Neural cell (in vitro differentiated cells): ENCODE measurements at regions not wholly inside any gene's neighbourhood (a gene's known extent, or its start where the extent isn't known, plus 50 kb on each side); places are given as distances from the start of the nearest gene placed in this dataset.

Experiments
- H2AFZ ChIP-seq: fragments of 200-600, 300-800 bp; sonication (generic), shearing (Covaris generic); 2 replicates; pipeline ENCODE4 v1.6.0; 2014; ENCODE audit warnings: low read depth, mild to moderate bottlenecking, antibody characterized with exemption, low read length, moderate library complexity
- H3F3A ChIP-seq: fragments of 200-600 bp; shearing (Covaris generic); 2 replicates; pipeline ENCODE4 v1.6.1; 2016; ENCODE audit warnings: mild to moderate bottlenecking, moderate library complexity, mixed read lengths, antibody characterized with exemption, low read length; ENCODE audit not compliant: insufficient read depth, poor library complexity, severe bottlenecking
- H3K27ac ChIP-seq: fragments of 200-600, 300-800 bp; sonication (generic), shearing (Covaris generic); 2 replicates; pipeline ENCODE4 v1.5.1; 2014; ENCODE audit warnings: mild to moderate bottlenecking, low read length, moderate library complexity
- H3K27me3 ChIP-seq: fragments of 300-800, 200-600 bp; sonication (generic), shearing (Covaris generic); 2 replicates; pipeline ENCODE4 v1.6.0; 2014; ENCODE audit warnings: mild to moderate bottlenecking, low read depth, low read length, moderate library complexity; ENCODE audit not compliant: insufficient read depth
- H3K36me3 ChIP-seq: fragments of 300-800, 200-600 bp; sonication (generic), shearing (Covaris generic); 2 replicates; pipeline ENCODE4 v1.5.1; 2014; ENCODE audit warnings: mild to moderate bottlenecking, antibody characterized with exemption, low read length, moderate library complexity; ENCODE audit not compliant: insufficient read depth
- H3K4me2 ChIP-seq: fragments of 300-800, 200-600 bp; sonication (generic), shearing (Covaris generic); 2 replicates; pipeline ENCODE4 v1.6.0; 2014; ENCODE audit warnings: mild to moderate bottlenecking, low read length
- H3K4me3 ChIP-seq: fragments of 300-800, 200-600 bp; sonication (generic), shearing (Covaris generic); 2 replicates; pipeline ENCODE4 v1.5.1; 2014; ENCODE audit warnings: mild to moderate bottlenecking, low read length, moderate library complexity
- H3K79me2 ChIP-seq: fragments of 200-600 bp; shearing (Covaris generic); replicated peaks from 2 replicates; pipeline ENCODE4 v1.6.0; 2014; ENCODE audit warnings: mild to moderate bottlenecking, low read length, moderate library complexity; ENCODE audit not compliant: insufficient read depth
- H3K9ac ChIP-seq: fragments of 300-800, 200-600 bp; sonication (generic), shearing (Covaris generic); 2 replicates; pipeline ENCODE4 v1.6.1; 2016; ENCODE audit warnings: mild to moderate bottlenecking, low read length, mixed read lengths
- H3K9me2 ChIP-seq: fragments of 200-600 bp; shearing (Covaris generic); 2 replicates; pipeline ENCODE4 v1.6.1; 2016; ENCODE audit warnings: mild to moderate bottlenecking, low read length, mixed read lengths; ENCODE audit not compliant: insufficient read depth
- H3K9me3 ChIP-seq: fragments of 200-600, 300-800 bp; sonication (generic), shearing (Covaris generic); 2 replicates; pipeline ENCODE4 v1.6.1; 2016; ENCODE audit warnings: mild to moderate bottlenecking, mixed run types, low read length, moderate library complexity, mixed read lengths
- H4K20me1 ChIP-seq: fragments of 200-600 bp; shearing (Covaris generic); 2 replicates; pipeline ENCODE4 v1.6.1; 2016; ENCODE audit warnings: mild to moderate bottlenecking, mixed run types; ENCODE audit not compliant: insufficient read depth
- CTCF ChIP-seq: fragments of 450-650 bp; IDR thresholded peaks from 2 replicates; pipeline ENCODE4 v1.5.1; 2014; ENCODE audit warnings: antibody characterized with exemption, mild to moderate bottlenecking, moderate library complexity; ENCODE audit not compliant: poor library complexity, severe bottlenecking
- EP300 ChIP-seq: fragments of 450-650 bp; conservative IDR thresholded peaks from 2 replicates; pipeline ENCODE4 v1.6.1; 2014; ENCODE audit warnings: antibody characterized with exemption, mild to moderate bottlenecking, moderate library complexity; ENCODE audit not compliant: poor library complexity, severe bottlenecking
- EZH2 ChIP-seq: fragments of 200-600, 300-800 bp; shearing (Covaris generic), sonication (generic); IDR thresholded peaks from 2 replicates; pipeline ENCODE4 v1.6.1; 2014; ENCODE audit warnings: antibody characterized with exemption, low read length, borderline replicate concordance, mild to moderate bottlenecking; ENCODE audit not compliant: insufficient read depth, poor library complexity, severe bottlenecking
- MXI1 ChIP-seq: fragments of 450-650 bp; conservative IDR thresholded peaks from 2 replicates; pipeline ENCODE4 v1.6.1; 2014; ENCODE audit warnings: antibody characterized with exemption, mild to moderate bottlenecking; ENCODE audit not compliant: poor library complexity, severe bottlenecking
- POLR2AphosphoS5 ChIP-seq: IDR thresholded peaks from 2 replicates; pipeline ENCODE4 v1.6.1; 2012
- RAD21 ChIP-seq: fragments of 450-650 bp; conservative IDR thresholded peaks from 2 replicates; pipeline ENCODE4 v1.6.1; 2014; ENCODE audit warnings: antibody characterized with exemption, mild to moderate bottlenecking, moderate library complexity
- SMC3 ChIP-seq: fragments of 450-650 bp; conservative IDR thresholded peaks from 2 replicates; pipeline ENCODE4 v1.6.1; 2014; ENCODE audit warnings: antibody characterized with exemption, mild to moderate bottlenecking, moderate library complexity; ENCODE audit not compliant: poor library complexity
- TAF1 ChIP-seq: IDR thresholded peaks from 2 replicates; pipeline ENCODE4 v1.6.1; 2012; ENCODE audit warnings: low read depth
- TF ChIP-seq, protein P1 (sequence below): IDR thresholded peaks from 2 replicates; pipeline ENCODE4 v1.6.1; 2012; ENCODE audit warnings: borderline replicate concordance

DNA sequence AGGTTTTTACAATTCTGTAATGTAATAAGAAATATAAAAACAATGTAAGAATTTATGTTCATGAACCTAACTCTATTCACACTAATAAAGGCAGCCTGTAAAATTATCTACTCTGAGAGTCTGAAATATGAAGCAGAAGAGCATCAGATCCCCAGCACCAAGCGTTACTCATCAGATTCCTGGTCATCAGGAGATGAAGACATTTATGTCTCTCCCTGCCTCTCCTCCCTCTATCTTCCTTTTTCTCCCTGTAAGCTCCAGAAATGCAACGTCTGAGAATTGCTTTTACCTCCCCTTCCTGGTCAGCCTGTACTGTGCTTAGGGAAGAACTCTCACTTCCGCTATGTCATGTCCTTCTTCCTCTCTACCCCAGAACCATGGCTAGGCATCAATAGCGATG, 114.4 kb upstream of the SLIT3 start:
- no peak overlapping the region for H3K4me2 ChIP-seq
- H4K20me1 ChIP-seq, result no peaks in the 10 kb centered on the region
- H3K79me2 ChIP-seq, result no peaks in the 10 kb centered on the region
- H3K27ac ChIP-seq, result no peak overlapping the region
- no peaks in the 10 kb centered on the region for H3K27me3 ChIP-seq
- H3F3A ChIP-seq, result no peaks in the 10 kb centered on the region
- no peaks in the 10 kb centered on the region for H3K36me3 ChIP-seq
- no peak overlapping the region for H3K9ac ChIP-seq
- H3K9me3 ChIP-seq, result no peaks in the 10 kb centered on the region
- H3K4me3 ChIP-seq, result no peak overlapping the region
- no peaks in the 10 kb centered on the region for H3K9me2 ChIP-seq
- H2AFZ ChIP-seq, result no peak overlapping the region
- TF ChIP-seq TAF1 (no peak), RAD21 (no peak), SMC3 (no peak), EZH2 (no peak), CTCF (no peak), EP300 (no peak), MXI1 (no peak), POLR2AphosphoS5 (no peak)
- TF ChIP-seq, protein P1, sequence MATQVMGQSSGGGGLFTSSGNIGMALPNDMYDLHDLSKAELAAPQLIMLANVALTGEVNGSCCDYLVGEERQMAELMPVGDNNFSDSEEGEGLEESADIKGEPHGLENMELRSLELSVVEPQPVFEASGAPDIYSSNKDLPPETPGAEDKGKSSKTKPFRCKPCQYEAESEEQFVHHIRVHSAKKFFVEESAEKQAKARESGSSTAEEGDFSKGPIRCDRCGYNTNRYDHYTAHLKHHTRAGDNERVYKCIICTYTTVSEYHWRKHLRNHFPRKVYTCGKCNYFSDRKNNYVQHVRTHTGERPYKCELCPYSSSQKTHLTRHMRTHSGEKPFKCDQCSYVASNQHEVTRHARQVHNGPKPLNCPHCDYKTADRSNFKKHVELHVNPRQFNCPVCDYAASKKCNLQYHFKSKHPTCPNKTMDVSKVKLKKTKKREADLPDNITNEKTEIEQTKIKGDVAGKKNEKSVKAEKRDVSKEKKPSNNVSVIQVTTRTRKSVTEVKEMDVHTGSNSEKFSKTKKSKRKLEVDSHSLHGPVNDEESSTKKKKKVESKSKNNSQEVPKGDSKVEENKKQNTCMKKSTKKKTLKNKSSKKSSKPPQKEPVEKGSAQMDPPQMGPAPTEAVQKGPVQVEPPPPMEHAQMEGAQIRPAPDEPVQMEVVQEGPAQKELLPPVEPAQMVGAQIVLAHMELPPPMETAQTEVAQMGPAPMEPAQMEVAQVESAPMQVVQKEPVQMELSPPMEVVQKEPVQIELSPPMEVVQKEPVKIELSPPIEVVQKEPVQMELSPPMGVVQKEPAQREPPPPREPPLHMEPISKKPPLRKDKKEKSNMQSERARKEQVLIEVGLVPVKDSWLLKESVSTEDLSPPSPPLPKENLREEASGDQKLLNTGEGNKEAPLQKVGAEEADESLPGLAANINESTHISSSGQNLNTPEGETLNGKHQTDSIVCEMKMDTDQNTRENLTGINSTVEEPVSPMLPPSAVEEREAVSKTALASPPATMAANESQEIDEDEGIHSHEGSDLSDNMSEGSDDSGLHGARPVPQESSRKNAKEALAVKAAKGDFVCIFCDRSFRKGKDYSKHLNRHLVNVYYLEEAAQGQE, result no peak

DNA sequence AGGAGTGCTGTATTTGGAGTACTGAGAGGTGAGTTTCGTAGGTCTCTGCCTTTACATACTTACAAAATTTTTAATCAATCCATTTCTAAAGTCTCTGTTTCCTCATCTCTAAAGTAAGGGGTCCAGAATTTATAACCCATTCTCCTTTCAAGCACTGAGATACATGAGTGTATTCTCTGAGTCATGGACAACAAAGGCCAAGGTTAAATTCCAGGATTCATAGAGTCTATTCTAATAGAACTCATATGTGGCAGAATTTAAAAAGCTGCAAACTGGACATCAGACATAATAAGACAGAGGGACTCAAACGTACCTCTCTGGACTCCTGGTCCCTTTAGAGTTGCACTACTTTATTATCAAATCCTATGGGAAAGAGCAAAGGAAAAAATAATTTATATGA, 112.5 kb upstream of the SLIT3 start:
- no peak for TF ChIP-seq POLR2AphosphoS5
- TF ChIP-seq EP300, result no peak
- no peak for TF ChIP-seq RAD21
- H3K36me3 ChIP-seq, result no peaks in the 10 kb centered on the region
- H2AFZ ChIP-seq, result no peak overlapping the region
- H3K4me2 ChIP-seq, result no peak overlapping the region
- no peak overlapping the region for H3K9ac ChIP-seq
- no peaks in the 10 kb centered on the region for H4K20me1 ChIP-seq
- H3F3A ChIP-seq, result no peaks in the 10 kb centered on the region
- no peak overlapping the region for H3K27ac ChIP-seq
- H3K9me2 ChIP-seq, result no peaks in the 10 kb centered on the region
- H3K9me3 ChIP-seq, result no peaks in the 10 kb centered on the region
- no peak overlapping the region for H3K4me3 ChIP-seq
- no peaks in the 10 kb centered on the region for H3K27me3 ChIP-seq
- no peaks in the 10 kb centered on the region for H3K79me2 ChIP-seq

- Histone ChIP-seq H3K9me2 (no peaks in the 10 kb centered on the region), H3K27ac (no peak overlapping the region), H3F3A (no peaks in the 10 kb centered on the region), H3K79me2 (no peaks in the 10 kb centered on the region), H4K20me1 (no peaks in the 10 kb centered on the region), H3K27me3 (no peaks in the 10 kb centered on the region), H2AFZ (no peak overlapping the region), H3K36me3 (no peaks in the 10 kb centered on the region), H3K9me3 (no peaks in the 10 kb centered on the region), H3K9ac (no peak overlapping the region), H3K4me3 (no peak overlapping the region), H3K4me2 (no peak overlapping the region)
- TF ChIP-seq, protein P1, result no peak
- no peak for TF ChIP-seq CTCF
- TF ChIP-seq RAD21, result no peak
- no peak for TF ChIP-seq EZH2
- TF ChIP-seq SMC3, result no peak
- TF ChIP-seq POLR2AphosphoS5, result no peak
- TF ChIP-seq EP300, result no peak
- TF ChIP-seq MXI1, result no peak
- no peak for TF ChIP-seq TAF1
These were observed 111.9 kb upstream of the SLIT3 start for GRCh38 chr5:169412831-169413230.
